GM21576 (cell line): ENCODE measurements at regions not wholly inside any gene's neighbourhood (a gene's known extent, or its start where the extent isn't known, plus 50 kb on each side); places are given as distances from the start of the nearest gene placed in this dataset.

ENCODE experiments used
- ATAC-seq: cut with Tn5 transposase; IDR thresholded peaks from one replicate; pipeline ENCODE4 v1.9.1; 2021; ENCODE audit warnings: mild to moderate bottlenecking, moderate library complexity; ENCODE audit not compliant: unreplicated experiment

DNA sequence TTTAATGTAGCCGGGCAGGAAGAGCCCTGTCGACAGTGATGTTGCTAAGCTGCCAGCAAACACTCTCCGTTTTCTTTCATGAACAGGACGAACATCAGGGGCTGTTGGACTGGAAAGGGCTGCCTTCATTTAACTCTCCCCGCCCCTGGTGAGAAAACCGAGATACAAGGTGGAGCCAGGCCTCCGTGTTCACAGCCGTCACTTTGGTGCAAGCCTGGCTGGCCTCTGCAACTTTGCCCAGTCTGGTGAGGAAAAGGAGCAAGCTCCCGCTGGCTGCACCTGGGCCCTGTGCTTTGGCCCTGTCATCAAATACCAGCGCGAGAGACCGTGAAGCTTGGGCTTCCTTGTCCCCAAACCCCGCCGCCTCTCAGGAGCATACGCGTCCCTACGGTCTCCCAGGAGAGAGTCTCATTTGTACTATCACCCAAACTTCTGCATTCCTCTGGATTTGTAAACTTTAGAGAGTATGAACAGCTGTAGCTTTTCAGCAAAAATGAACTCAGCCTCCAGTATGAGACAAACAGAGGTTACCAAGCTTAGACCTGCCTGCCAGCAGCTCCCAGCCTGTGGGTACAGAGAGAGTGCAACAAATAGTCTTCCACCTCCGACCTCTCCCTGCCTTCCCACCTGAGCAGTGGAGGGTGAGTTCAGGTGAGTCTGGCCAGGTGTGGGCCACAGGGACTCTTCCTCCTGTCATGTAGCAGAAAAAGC is 445.3 kb upstream of the MGMT start:
- no peak for ATAC-seq

DNA sequence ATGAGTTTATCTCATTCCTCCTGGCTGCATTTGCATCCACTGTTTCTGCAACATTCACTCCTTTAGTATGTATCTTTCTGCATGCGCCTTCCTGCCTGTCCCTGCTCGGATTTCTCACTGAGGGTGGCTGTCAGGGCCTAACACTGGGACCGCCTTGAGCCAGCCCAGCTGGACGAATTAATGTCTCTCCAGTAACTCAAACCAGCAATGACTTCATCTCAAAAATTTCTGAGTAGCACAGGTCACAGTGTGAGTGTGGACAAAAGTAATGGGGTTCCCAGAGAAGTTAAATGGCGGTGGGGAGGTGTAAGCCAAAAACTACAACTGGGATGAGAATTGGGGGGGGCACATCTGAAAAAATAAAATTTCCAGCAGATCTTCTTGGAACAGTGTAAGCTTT is 444.0 kb upstream of the MGMT start:
- no peak for ATAC-seq

DNA sequence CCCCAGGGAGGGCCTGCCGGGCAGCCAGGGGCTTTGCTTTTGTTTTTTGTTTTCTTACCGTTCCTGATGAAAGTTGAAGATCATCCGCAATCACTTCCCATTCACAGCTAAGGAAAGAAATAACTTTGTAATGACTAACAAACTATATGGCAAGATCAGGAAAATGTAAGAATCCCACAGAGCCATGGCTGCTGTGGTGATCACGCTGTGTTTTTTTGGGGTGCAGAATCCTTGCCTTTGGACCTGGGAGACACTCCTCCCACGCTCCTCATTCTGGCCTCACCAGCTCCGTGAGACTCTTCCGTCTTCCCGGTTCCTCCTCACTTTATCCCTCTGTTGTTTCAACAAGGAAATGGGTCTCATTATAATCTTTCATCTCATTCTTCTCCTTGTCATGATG is 443.0 kb upstream of the MGMT start:
- ATAC-seq = no peak

DNA sequence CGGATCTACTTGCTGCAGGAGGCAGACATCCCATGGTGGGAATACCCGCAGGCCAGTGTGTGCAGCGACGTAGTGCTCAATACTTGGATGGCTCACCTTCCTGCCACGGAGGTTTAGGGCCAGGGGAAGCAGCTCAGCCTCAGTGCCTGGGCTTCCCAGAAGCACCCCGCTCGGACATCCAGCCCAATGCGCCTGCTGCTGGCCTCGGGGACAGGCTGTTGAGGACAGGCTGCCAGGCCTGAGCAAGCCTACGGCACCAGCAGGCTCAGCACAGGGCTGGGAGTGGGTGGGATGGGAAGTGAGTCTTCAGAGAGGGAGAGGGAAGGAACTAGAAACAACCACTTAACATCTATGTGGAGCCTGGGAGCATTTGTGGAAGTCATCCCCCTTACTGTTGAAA is 441.3 kb upstream of the MGMT start:
- ATAC-seq = no peak

DNA sequence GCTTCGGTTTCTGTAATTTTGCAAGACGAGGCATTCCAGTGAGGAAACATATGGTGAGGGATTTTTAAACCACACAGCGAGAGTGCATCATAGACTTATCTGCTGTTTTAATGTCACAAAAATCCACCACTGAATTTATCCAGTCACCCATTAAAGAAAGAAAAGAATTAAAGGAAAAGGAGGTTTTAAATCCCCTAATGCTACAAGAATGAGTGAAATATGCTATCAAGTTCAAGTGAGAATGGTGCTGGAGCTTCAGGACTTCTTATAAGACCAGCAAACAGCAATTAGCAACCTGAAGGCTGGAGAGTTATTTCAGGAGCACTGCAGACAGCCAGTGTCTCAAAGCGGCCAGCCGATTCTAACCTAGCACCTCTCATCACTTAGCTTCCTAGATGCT is 439.1 kb upstream of the MGMT start:
- no peak for ATAC-seq

DNA sequence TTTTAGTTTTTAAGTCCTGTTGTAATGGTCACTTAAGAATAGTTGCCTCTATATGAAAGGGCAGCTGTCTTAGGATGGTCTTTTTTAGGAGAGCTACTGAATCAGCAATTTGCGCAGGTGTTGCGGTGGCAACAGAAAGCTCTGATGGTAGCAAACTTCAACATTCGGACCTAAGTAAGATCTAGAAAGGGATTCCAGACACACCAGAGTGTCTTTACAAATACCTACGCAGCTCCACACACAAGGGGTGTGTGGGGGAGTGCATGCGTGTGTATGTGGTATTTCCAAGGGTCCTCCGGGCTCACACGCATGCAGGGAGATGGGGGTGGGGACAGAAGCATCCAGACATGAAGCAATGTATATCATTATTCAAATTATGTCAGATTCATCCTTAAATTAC is 438.6 kb upstream of the MGMT start:
- ATAC-seq = no peak

DNA sequence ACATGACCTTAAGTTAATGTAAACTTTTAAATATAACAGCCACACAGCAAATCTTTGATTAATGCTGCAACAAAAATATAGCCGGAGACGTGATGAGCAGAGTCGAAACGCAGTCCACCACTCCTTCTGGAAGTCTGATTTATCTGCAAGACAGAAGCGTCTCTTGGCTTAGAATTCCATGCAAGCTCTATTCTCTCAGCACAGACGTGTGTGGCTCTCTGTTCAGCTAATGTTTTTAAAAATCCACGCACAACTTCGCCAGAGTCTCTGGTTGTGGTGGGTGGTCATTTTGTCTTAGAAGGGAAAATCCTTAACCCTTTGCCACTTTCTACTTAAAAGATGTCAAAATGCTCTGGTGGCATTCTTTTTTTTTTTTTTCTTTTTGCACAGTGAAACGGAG is 438.0 kb upstream of the MGMT start:
- no peak for ATAC-seq

DNA sequence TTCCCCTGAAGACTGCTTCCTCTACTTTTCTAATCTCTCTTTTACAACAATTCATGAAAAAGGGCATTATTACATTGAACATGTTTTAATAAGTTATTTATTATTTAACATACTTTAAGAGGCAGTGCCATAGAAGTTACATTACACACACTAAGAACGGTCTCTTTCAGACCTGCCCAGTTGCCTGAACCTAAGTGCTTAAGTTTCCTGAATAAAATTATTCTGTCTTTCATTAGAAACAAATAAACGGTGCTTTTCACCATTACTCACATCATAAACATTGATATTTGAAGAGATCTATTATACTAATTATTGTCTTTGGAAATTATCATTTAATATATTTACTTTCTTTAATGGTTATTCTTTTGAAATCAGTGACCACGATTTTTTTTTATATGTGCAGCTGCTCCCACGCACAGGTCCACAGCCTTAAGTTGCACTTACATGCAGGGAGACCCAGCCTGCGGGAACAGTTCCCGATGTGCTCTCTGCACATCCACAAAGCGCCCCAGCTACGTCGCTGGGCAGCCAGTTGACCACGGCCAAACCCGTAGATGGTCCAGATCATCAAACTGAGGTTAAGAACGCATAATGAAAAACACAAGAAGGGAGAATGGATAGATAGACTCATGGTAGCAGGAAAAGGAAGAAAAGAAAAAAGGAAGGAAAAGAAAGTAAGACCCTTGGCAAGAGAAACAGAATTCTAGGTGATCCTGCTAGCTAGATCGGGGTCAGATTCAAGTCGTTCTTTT is 437.0 kb upstream of the MGMT start:
- no peak for ATAC-seq

DNA sequence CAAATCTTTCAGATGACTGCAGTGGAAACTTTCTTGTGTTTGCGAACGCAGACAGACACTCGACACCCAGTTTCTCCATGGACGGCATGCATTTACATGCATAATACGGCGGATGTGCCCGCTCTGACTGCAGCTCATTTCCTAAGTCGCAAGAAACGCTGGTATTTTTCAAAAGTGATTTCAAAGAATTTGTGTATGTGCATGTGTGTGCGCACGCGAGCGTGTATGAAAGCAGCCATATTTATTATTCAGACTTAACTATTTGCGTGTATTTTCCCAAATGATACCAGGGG is 436.5 kb upstream of the MGMT start:
- no peak for ATAC-seq

DNA sequence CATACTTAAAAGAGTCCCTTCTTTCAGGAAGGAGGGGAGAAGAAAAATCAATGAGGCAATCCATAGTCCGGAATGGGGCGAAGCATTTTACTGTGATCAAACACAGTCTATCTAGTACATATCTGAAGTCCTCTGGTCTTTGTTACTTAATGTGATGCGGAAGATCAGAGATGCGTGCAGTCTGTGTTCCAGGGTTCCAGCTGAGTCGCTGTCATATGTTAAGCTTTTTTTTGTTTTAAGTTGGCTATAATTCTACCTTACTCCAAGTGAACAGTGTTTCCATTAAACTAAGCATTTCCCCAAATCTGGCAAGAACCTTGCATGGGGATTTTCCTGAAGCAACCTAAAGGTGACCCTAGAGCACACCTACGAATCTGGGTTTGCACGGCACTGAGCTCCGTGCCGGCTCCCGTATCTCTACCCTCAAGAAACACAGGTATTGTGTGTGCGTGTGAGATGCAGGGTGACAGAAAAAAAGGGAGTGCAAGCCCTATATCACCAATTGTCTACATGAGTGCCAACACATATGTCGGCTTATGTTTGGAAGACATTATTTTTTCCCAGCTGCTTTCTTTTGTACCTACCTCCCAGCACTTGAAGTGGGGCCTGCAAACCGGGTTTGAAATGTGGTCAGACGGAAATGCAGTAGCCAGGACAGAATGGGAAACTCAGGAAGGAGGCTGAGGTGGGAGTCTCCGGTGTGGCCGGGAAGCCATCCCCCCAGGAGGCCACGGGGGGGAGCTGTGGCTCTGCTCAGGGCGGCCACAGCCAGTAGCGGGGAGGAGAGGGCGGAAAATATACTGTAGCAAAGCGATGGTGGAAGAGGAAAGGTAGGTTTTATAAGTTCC is 435.8 kb upstream of the MGMT start:
- ATAC-seq = no peak

DNA sequence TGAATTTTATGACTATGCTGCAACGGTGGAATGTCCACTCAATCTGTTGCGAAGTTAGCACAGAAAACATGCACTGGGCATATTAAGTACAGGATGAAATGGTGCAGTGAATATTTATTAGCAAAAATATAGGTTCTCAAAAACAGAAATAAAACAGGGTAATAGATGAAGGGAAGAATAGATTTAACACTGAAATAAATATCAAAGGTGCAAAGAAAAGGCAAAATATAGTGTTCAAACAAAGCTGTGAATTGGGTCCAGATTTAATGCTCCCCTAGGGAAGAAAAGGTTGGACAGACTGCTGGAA is 435.2 kb upstream of the MGMT start:
- no peak for ATAC-seq

DNA sequence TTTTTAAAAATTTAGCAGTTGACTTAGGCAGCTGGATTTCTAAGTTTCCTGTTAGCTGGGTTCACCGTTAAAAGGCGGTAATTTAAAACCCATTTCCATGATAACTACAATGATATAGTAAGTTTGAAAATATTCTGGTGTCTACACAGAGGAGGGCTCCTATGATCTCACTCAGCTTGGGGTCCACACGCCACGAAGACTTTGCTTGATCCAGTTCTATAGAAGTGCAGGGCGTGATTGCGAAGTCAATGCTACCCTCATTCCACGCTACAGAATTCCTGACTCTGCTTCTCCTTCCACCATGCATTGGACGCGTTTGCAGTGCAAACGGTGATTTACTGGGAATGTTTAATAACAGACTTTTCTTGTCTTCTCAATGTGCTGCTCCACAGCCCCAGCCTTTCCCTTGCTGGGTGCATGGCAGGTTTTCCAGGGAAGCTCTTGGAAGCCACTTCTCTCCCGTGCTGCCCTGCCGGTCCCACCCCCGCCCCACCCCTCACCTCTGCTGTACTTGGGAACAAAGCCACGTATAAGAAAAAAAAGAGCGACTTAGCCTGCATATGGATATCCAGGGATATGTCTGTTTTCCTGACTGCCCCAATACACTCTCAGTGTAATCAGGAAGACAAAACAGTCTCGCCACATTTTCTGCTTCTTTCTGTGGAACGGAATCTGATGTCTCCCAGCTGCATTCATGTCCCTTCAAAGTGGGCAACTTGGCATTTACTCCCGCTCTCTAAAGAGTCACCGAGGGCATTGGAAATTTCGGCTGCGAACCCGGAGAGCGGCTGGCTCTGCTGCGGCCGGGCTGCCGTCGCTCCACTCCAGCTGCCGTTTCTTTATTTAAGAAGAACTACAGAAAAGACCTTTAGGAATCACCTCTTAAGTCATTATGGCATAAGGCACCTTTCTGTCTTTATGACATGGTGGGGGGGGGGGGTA is 434.4 kb upstream of the MGMT start:
- ATAC-seq = no peak

DNA sequence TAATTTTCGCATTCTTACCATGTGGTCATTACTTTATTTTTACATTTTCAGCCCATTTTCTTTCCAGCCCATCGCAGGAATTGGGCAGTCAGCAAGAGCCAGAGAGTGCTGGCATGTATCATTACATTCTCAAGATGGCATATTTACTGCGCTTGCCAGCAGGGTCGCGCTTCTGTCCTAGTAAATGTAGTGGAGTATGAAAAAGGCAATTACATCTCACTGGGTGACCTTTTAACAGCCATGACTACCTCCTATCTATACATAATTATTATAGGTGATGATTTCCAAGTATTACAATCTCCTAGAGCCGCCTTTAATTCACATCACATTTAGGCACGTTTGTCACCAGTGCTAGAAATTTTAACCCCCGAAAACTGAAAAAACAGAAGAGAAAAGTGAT is 433.7 kb upstream of the MGMT start:
- no peak for ATAC-seq

DNA sequence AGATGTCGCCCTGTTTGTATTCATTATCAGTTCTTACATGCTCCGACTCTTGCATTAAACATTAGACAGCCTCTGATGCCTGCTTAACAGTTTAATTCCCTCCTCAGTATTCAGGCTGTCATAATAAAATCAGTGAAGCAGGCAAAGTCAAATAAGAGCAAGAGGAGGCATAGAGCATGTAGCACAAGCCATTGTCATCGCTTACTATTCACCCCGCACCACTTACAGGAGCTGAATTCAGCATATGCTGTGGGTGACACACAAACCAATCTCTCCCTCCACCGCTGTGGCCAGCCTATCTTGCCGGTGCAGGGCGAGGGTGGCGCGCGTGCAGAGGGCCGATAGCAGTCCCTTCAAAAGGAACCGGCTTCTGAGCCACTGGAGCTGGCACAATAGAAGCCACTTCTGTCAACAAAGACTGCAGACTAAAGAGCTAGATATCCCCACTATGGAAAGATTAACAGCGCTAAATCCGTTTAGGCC is 433.2 kb upstream of the MGMT start:
- no peak for ATAC-seq

DNA sequence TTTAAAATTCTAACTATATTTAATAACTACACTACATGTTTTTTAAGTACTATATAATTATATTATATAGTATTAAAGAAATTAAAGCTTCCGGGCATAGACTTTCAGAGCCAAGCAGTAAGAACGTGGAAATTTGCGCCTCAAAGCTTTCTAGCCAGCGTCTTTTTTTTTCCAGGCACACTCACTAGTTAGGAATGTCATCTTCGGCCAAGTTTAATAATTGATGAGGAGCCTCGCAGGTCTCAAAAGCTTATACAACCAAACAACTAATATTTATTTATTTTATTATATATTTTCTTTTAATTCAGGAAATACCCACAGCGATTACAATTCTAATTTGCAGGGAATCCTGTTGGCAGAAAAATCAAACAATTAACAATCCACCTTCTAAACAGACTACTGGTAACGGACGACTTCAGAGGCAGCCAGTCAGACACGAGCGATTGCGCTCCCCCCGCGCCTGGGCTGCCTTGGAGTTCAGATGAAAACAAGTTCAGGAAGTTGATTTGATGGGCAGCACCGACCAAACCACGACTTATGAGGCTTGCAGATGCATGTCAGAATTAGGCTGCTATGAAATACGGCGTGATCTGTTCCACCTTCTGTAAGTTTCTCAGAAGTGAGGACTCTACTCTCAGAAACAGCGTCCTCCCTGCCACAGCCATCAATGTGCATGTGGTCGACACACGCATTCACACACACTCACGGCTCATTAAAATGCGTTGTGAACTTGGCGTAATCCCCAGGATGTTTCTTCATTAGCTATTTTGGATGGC is 431.8 kb upstream of the MGMT start:
- no peak for ATAC-seq

DNA sequence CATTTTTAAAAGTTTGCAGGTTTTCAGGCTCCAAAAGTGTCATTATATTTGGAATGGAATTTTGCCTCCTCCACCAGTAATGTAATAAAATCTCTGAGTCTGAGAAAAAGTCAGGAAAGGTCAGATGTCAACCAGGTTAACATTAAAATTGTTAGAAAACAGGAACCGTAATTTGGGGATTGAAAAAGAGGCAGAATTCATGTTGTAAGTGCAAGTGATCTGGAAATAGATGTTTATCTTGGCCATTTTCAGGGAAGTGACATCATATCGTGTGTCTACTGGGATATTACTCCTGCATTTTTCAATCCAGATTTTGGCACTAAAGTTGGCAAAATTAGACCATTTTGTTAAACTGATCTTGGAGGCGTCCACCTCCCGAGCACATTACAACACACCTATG is 428.5 kb upstream of the MGMT start:
- no peak for ATAC-seq

DNA sequence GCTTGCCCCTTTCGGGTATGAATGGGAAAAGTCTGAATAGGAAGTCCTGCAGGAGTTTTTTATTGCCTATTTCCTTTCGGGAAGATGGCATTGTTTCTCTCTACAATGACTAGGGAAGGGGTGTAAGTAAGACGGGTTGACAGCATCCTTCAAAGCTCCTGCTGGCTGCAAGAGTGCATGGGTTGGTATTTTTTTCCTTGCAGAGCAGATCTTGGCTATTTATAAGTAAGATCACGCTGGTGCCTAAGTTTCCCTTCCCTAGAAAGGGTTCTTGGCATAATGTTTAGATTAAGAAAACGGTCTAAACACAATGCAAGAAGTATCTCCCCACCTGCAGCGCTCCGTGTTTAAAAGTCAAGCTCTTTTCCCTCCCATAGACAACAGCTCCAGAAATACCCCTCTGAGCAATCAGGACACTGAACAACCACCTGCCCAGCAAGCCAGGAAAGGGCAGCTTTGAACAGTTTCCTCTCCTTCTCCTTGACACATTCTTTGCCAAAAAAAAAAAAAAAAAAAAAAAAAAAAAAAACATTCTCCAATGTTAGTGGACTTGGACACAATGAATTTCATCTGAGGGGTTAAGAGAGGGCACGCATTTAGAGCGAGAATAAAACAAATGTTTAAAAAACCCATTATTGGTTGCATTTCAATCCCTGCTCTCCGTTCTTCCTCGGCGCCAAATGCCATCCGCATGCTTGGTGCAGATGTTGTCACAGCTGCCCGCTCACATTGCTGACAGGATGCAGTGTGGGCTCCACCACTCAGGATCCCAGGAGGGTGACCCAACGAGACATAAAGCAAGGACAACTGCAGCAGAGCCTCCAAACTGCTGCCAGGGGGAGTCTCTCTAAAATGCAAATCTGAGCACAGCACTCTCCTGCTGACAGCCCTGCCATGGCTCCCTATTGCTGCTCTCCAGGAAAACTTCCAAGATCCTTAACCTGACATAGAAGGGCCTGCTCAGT is 427.4 kb upstream of the MGMT start:
- ATAC-seq = no peak

DNA sequence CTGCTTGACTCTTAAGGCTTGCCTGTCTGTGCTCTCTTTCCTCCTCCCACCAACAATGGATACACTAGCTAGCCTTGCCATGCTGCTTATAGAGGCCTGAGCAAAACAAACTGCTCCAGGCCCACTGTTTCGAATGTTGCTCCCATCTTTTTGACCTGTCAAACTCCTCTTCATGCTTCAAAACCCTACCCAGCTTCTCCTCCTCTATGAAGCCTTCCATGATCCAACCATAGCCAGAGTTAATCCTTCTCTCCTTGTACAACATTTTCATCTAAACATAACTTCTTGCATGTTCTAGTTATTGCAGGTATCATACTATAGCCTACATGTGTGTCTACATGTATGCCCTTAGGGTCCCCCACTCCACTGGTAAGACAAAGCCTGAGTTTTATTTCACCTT is 426.7 kb upstream of the MGMT start:
- ATAC-seq = no peak

DNA sequence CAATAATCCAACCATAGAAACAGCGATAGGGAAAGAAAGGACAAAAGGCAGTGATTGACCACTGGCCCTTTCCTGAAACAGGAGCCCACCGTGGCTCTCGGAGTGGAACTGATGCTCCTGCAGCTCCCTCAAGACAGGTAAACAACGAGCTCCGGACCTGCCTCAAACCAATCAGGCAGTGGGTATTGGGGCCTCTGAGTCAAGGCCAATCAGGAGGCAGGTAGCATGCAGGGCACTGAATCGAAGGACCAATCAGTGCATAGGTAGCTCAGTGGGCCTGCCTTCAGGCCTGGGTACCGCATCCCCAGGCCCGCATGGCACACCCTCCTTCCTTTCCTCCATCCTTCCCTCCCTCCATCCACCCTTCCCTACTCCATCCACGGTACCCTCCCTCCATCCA is 425.1 kb upstream of the MGMT start:
- ATAC-seq = no peak
